ENCODE measurements at regions not wholly inside any gene's neighbourhood (a gene's known extent, or its start where the extent isn't known, plus 50 kb on each side); places are given as distances from the start of the nearest gene placed in this dataset.

- POLR2A ChIA-PET, result no interaction called here
- Histone ChIP-seq H3K4me1 (ENCODE audit: control insufficient read depth in 1 of 2, extremely low read depth in 1 of 2, insufficient read depth in 2 of 2, low read length in 2 of 2) (no peaks in the 10 kb centered on the region), H3K9me3 (no peaks in the 10 kb centered on the region), H3K27me3 (replicated peaks in 1 of 2; ENCODE audit: control insufficient read depth in 2 of 2, extremely low read depth in 1 of 2, insufficient read depth in 2 of 2, low read length in 1 of 2) (no peaks in the 10 kb centered on the region), H3K27ac (ENCODE audit: low read length) (no peak overlapping the region), H3K4me3 (ENCODE audit: control insufficient read depth in 1 of 2, extremely low read depth in 1 of 2, low read length in 1 of 2) (no peak overlapping the region), H3K36me3 (ENCODE audit: control insufficient read depth in 2 of 2, extremely low read depth in 1 of 2, insufficient read depth in 1 of 2, low read length in 1 of 2) (no peaks in the 10 kb centered on the region)
- ATAC-seq (replicated peaks in 1 of 4) (no peak), DNase-seq (no peak)
- no peak overlapping the region for H3K4me3 Mint-ChIP-seq
- no peak overlapping the region for H3K27ac Mint-ChIP-seq
- H3K27me3 Mint-ChIP-seq, result no peaks in the 10 kb centered on the region
- H3K9me3 Mint-ChIP-seq, result no peaks in the 10 kb centered on the region
- no CpG with 5 or more reads among the region's 1 CpG for WGBS (ENCODE audit: insufficient coverage)
- H3K36me3 Mint-ChIP-seq, result no peaks in the 10 kb centered on the region
- H3K4me1 Mint-ChIP-seq, result no peaks in the 10 kb centered on the region
- CTCF ChIA-PET, result no interaction called here
Measured at GRCh38 chr5:126363658-126364057, 59.6 kb upstream of the GRAMD2B start.

- DNase-seq (no peak), ATAC-seq (replicated peaks in 1 of 4) (no peak)
- no peak overlapping the region for H3K27ac Mint-ChIP-seq
- no peak overlapping the region for H3K4me3 ChIP-seq (ENCODE audit: control insufficient read depth in 1 of 2, extremely low read depth in 1 of 2, low read length in 1 of 2)
- H3K27me3 ChIP-seq (replicated peaks in 1 of 2; ENCODE audit: control insufficient read depth in 2 of 2, extremely low read depth in 1 of 2, insufficient read depth in 2 of 2, low read length in 1 of 2), result no peaks in the 10 kb centered on the region
- CTCF ChIA-PET, result no interaction called here
- no peaks in the 10 kb centered on the region for H3K36me3 ChIP-seq (ENCODE audit: control insufficient read depth in 2 of 2, extremely low read depth in 1 of 2, insufficient read depth in 1 of 2, low read length in 1 of 2)
- no CpG with 5 or more reads among the region's 4 CpGs for WGBS (ENCODE audit: insufficient coverage)
- no peaks in the 10 kb centered on the region for H3K36me3 Mint-ChIP-seq
- no peaks in the 10 kb centered on the region for H3K4me1 ChIP-seq (ENCODE audit: control insufficient read depth in 1 of 2, extremely low read depth in 1 of 2, insufficient read depth in 2 of 2, low read length in 2 of 2)
- no peak overlapping the region for H3K4me3 Mint-ChIP-seq
- H3K9me3 Mint-ChIP-seq, result no peaks in the 10 kb centered on the region
- H3K9me3 ChIP-seq, result no peaks in the 10 kb centered on the region
- no peaks in the 10 kb centered on the region for H3K27me3 Mint-ChIP-seq
- no peak overlapping the region for H3K27ac ChIP-seq (ENCODE audit: low read length)
- no peaks in the 10 kb centered on the region for H3K4me1 Mint-ChIP-seq
- POLR2A ChIA-PET, result no interaction called here
Measured at GRCh38 chr5:126364206-126364902, 58.9 kb upstream of the GRAMD2B start.

- Histone ChIP-seq H3K9me3 (no peaks in the 10 kb centered on the region), H3K27ac (ENCODE audit: low read length) (no peak overlapping the region), H3K4me3 (ENCODE audit: control insufficient read depth in 1 of 2, extremely low read depth in 1 of 2, low read length in 1 of 2) (no peak overlapping the region), H3K4me1 (ENCODE audit: control insufficient read depth in 1 of 2, extremely low read depth in 1 of 2, insufficient read depth in 2 of 2, low read length in 2 of 2) (no peaks in the 10 kb centered on the region), H3K36me3 (ENCODE audit: control insufficient read depth in 2 of 2, extremely low read depth in 1 of 2, insufficient read depth in 1 of 2, low read length in 1 of 2) (no peaks in the 10 kb centered on the region), H3K27me3 (replicated peaks in 1 of 2; ENCODE audit: control insufficient read depth in 2 of 2, extremely low read depth in 1 of 2, insufficient read depth in 2 of 2, low read length in 1 of 2) (no peaks in the 10 kb centered on the region)
- DNase-seq (no peak), ATAC-seq (replicated peaks in 1 of 4) (no peak)
- Mint-ChIP-seq H3K4me1 (no peaks in the 10 kb centered on the region), H3K27ac (no peak overlapping the region), H3K4me3 (no peak overlapping the region), H3K27me3 (no peaks in the 10 kb centered on the region), H3K36me3 (no peaks in the 10 kb centered on the region), H3K9me3 (no peaks in the 10 kb centered on the region)
- WGBS (ENCODE audit: insufficient coverage), result no CpG with 5 or more reads among the region's 5 CpGs
- CTCF ChIA-PET, result interaction anchor here in 1 of 2 donors (0.6 to 0.8 kb wide), 3 partner anchors 68 to 134 kb away, joined by 3 read pairs; no protein-coding TSS in a partner anchor
- POLR2A ChIA-PET, result interaction anchor here (0.5 to 0.6 kb wide), 2 partner anchors 47 to 135 kb away, joined by 3 to 5 read pairs; no protein-coding TSS in a partner anchor
Measured at GRCh38 chr5:126365446-126366198, 57.6 kb upstream of the GRAMD2B start.

GRCh38 chr5:126366199-126366560 lies 57.0 kb upstream of the GRAMD2B start:
- H3K36me3 Mint-ChIP-seq, result no peaks in the 10 kb centered on the region
- H3K9me3 Mint-ChIP-seq, result no peaks in the 10 kb centered on the region
- no peaks in the 10 kb centered on the region for H3K27me3 Mint-ChIP-seq
- no peak overlapping the region for H3K4me3 ChIP-seq (ENCODE audit: control insufficient read depth in 1 of 2, extremely low read depth in 1 of 2, low read length in 1 of 2)
- H3K9me3 ChIP-seq, result no peaks in the 10 kb centered on the region
- POLR2A ChIA-PET, result no interaction called here
- H3K27me3 ChIP-seq (replicated peaks in 1 of 2; ENCODE audit: control insufficient read depth in 2 of 2, extremely low read depth in 1 of 2, insufficient read depth in 2 of 2, low read length in 1 of 2), result no peaks in the 10 kb centered on the region
- no peak for DNase-seq
- CTCF ChIA-PET, result interaction anchor here in 1 of 2 donors (0.8 kb wide), 1 partner anchor 134 kb away, joined by 3 read pairs; no protein-coding TSS in a partner anchor
- no peak for ATAC-seq (replicated peaks in 1 of 4)
- 71% methylated on average over 1 of the region's 1 CpG for WGBS (ENCODE audit: insufficient coverage)
- H3K27ac Mint-ChIP-seq, result no peak overlapping the region
- H3K4me1 ChIP-seq (ENCODE audit: control insufficient read depth in 1 of 2, extremely low read depth in 1 of 2, insufficient read depth in 2 of 2, low read length in 2 of 2), result no peaks in the 10 kb centered on the region
- no peaks in the 10 kb centered on the region for H3K36me3 ChIP-seq (ENCODE audit: control insufficient read depth in 2 of 2, extremely low read depth in 1 of 2, insufficient read depth in 1 of 2, low read length in 1 of 2)
- no peak overlapping the region for H3K27ac ChIP-seq (ENCODE audit: low read length)
- H3K4me1 Mint-ChIP-seq, result no peaks in the 10 kb centered on the region
- no peak overlapping the region for H3K4me3 Mint-ChIP-seq

GRCh38 chr5:126368239-126368812 lies 54.9 kb upstream of the GRAMD2B start:
- WGBS (ENCODE audit: insufficient coverage), result 91% methylated on average over 1 of the region's 2 CpGs
- peaks cover 0 to under 1% of the 10 kb centered on the region in 2 experiments for H3K4me1 ChIP-seq (ENCODE audit: control insufficient read depth in 1 of 2, extremely low read depth in 1 of 2, insufficient read depth in 2 of 2, low read length in 2 of 2)
- H3K9me3 ChIP-seq, result no peaks in the 10 kb centered on the region
- no peak for DNase-seq
- Mint-ChIP-seq H3K27me3 (no peaks in the 10 kb centered on the region), H3K36me3 (no peaks in the 10 kb centered on the region), H3K27ac (no peak overlapping the region), H3K4me1 (peaks cover 2 to 4% (median 3%) of the 10 kb centered on the region in 3 donors), H3K4me3 (no peak overlapping the region), H3K9me3 (no peaks in the 10 kb centered on the region)
- no peak overlapping the region for H3K27ac ChIP-seq (ENCODE audit: low read length)
- ChIA-PET POLR2A (no interaction called here), CTCF (interaction anchor here in 1 of 2 donors (1.1 to 1.7 kb wide), 2 partner anchors 81 to 132 kb away, joined by 3 to 4 read pairs; no protein-coding TSS in a partner anchor)
- no peak overlapping the region for H3K4me3 ChIP-seq (ENCODE audit: control insufficient read depth in 1 of 2, extremely low read depth in 1 of 2, low read length in 1 of 2)
- H3K36me3 ChIP-seq (ENCODE audit: control insufficient read depth in 2 of 2, extremely low read depth in 1 of 2, insufficient read depth in 1 of 2, low read length in 1 of 2), result no peaks in the 10 kb centered on the region
- no peaks in the 10 kb centered on the region for H3K27me3 ChIP-seq (replicated peaks in 1 of 2; ENCODE audit: control insufficient read depth in 2 of 2, extremely low read depth in 1 of 2, insufficient read depth in 2 of 2, low read length in 1 of 2)
- no peak for ATAC-seq (replicated peaks in 1 of 4)

GRCh38 chr5:126369083-126369482 lies 54.1 kb upstream of the GRAMD2B start:
- Histone ChIP-seq H3K9me3 (no peaks in the 10 kb centered on the region), H3K27ac (ENCODE audit: low read length) (no peak overlapping the region), H3K27me3 (replicated peaks in 1 of 2; ENCODE audit: control insufficient read depth in 2 of 2, extremely low read depth in 1 of 2, insufficient read depth in 2 of 2, low read length in 1 of 2) (no peaks in the 10 kb centered on the region), H3K4me1 (ENCODE audit: control insufficient read depth in 1 of 2, extremely low read depth in 1 of 2, insufficient read depth in 2 of 2, low read length in 2 of 2) (peaks cover 5 to 7% of the 10 kb centered on the region in 2 experiments), H3K36me3 (ENCODE audit: control insufficient read depth in 2 of 2, extremely low read depth in 1 of 2, insufficient read depth in 1 of 2, low read length in 1 of 2) (no peaks in the 10 kb centered on the region), H3K4me3 (ENCODE audit: control insufficient read depth in 1 of 2, extremely low read depth in 1 of 2, low read length in 1 of 2) (no peak overlapping the region)
- no peaks in the 10 kb centered on the region for H3K27me3 Mint-ChIP-seq
- no peaks in the 10 kb centered on the region for H3K36me3 Mint-ChIP-seq
- H3K4me3 Mint-ChIP-seq, result no peak overlapping the region
- peaks cover 10 to 12% (median 10%) of the 10 kb centered on the region in 3 donors for H3K4me1 Mint-ChIP-seq
- no peak for ATAC-seq (replicated peaks in 1 of 4)
- H3K9me3 Mint-ChIP-seq, result no peaks in the 10 kb centered on the region
- no peak overlapping the region for H3K27ac Mint-ChIP-seq
- POLR2A ChIA-PET, result no interaction called here
- CTCF ChIA-PET, result interaction anchor here in 1 of 2 donors (0.8 to 1.7 kb wide), 2 partner anchors 11 to 81 kb away, joined by 3 read pairs; no protein-coding TSS in a partner anchor
- WGBS (ENCODE audit: insufficient coverage), result no CpG with 5 or more reads among the region's 2 CpGs
- no peak for DNase-seq

All from T-cell (primary cell).